Erythroblast (primary cell): ENCODE measurements at regions not wholly inside any gene's neighbourhood (a gene's known extent, or its start where the extent isn't known, plus 50 kb on each side); places are given as distances from the start of the nearest gene placed in this dataset.

ENCODE experiments used
- GATA1 ChIP-seq: IDR thresholded peaks from 2 replicates; pipeline ENCODE4 v1.6.1; 2011; ENCODE audit warnings: low read depth, mild to moderate bottlenecking, control low read depth, low read length, moderate library complexity
- POLR2A ChIP-seq: IDR thresholded peaks from 2 replicates; pipeline ENCODE4 v1.6.1; 2011; ENCODE audit warnings: mild to moderate bottlenecking, low read length

DNA sequence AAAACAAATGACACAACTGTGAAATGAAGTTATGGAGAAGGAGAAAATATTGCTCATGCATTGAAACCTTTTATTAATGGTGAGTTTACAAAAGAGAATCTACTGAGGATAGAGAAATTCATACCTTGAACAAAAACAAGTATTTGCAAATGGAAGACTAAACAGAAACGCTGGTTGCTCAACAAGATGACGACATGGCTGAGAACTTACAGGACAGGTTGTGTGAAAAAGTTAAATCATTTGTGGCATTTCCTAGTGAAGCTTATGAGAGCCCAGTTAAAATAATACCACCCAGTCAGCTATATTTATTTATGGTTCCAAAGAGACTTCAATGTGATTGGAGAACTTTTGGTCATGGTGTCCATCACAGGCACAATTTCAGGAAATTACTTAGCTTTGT lies 148.6 kb upstream of the PKDCC start:
- TF ChIP-seq POLR2A (no peak), GATA1 (no peak)
